HG02798 (cell line): ENCODE measurements at regions not wholly inside any gene's neighbourhood (a gene's known extent, or its start where the extent isn't known, plus 50 kb on each side); places are given as distances from the start of the nearest gene placed in this dataset.

Experiments
- ATAC-seq: cut with Tn5 transposase; IDR thresholded peaks from one replicate; pipeline ENCODE4 v1.9.1; 2021; ENCODE audit warnings: mild to moderate bottlenecking; ENCODE audit not compliant: unreplicated experiment, poor library complexity

GRCh38 chr7:153005750-153006435 lies 246.3 kb downstream of the ACTR3B start:
- ATAC-seq = no peak

DNA sequence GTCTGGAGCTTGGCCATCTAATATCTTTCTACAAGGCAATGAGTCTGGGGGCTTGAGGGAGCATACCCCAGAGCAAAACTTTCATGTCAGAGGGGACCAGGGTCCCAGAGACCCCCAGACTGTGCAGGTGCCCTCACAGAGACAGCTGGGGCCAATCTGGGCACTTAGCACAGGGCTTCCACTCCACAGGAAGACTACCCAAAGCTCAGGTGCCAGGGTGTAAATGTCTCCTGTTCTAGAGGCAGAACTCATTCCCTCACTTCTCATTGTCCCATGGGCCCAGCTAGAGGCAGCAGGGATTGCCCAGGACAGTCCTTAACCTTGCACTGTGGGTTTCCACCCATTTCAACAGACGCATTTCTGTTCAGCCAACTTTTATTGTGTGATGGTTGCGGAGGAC lies 246.9 kb downstream of the ACTR3B start:
- ATAC-seq = no peak

- ATAC-seq = no peak
These were observed 247.4 kb downstream of the ACTR3B start for GRCh38 chr7:153006911-153007310.

GRCh38 chr7:153010416-153010815 lies 250.9 kb downstream of the ACTR3B start:
- no peak for ATAC-seq

GRCh38 chr7:153012203-153012602 lies 252.7 kb downstream of the ACTR3B start:
- no peak for ATAC-seq

DNA sequence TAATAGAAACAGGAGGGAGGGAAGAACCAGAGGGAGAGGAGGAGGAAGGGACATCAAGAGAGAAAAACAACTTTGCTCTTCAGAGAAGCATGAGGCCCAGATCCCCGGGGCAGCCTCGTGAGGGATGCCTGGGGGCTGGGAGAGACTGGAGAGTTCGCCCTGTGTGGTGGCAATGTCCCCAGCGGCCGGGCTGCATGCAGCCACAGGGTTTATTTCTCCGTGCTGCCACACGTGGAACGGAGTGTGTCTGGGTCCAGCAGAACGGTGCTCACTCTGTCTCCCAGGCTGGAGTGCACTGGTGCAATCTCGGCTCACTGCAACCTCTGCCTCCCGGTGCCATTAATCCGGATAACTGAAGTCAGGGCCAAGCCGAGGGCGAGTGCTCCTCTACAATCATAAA lies 257.7 kb downstream of the ACTR3B start:
- ATAC-seq = no peak

GRCh38 chr7:153021542-153021941 lies 262.0 kb downstream of the ACTR3B start:
- ATAC-seq = no peak

- no peak for ATAC-seq
These were observed 263.1 kb downstream of the ACTR3B start for GRCh38 chr7:153022475-153023193.

GRCh38 chr7:153023194-153023592 lies 263.6 kb downstream of the ACTR3B start:
- ATAC-seq = no peak

GRCh38 chr7:153027210-153027609 lies 267.7 kb downstream of the ACTR3B start:
- no peak for ATAC-seq

- ATAC-seq = no peak
These were observed 268.4 kb downstream of the ACTR3B start for GRCh38 chr7:153027904-153028303.

DNA sequence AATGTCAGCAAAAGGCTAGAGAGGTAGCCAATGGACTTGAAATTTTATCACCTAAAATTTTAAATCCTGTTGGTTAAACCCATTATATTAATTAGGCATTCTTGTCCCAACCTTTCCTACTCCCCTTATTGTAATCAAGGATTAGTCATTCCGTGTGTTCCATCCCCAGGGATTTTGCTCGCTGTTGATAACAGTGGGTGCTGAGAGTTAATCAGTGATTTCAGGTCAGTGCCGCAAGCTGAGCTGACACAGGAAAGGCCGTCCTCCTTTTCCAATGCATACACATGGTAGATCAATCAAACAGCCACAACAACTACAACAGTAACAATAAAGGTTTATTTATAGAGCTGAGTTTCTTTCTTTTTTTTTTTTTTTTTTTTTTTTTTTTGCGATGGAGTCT lies 271.4 kb downstream of the ACTR3B start:
- no peak for ATAC-seq

DNA sequence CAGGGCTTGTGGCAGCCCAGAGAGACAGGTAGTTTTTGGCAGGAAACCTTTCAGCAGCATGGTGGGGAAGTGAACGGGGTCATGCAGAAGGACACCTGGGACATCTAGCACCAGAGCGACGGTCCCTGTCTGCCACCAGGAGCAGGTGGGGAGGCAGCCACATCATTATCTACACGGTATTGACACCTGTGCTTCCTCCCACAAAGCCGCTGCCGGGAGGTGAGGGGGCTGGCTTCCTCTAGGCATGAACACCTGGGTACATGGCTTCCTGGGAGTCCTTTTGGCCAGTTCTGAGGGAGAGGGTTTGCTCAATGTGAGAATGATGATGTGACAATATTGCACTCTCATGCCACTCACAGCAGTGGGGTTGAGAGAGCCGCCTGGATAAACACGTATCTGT lies 275.2 kb downstream of the ACTR3B start:
- no peak for ATAC-seq

DNA sequence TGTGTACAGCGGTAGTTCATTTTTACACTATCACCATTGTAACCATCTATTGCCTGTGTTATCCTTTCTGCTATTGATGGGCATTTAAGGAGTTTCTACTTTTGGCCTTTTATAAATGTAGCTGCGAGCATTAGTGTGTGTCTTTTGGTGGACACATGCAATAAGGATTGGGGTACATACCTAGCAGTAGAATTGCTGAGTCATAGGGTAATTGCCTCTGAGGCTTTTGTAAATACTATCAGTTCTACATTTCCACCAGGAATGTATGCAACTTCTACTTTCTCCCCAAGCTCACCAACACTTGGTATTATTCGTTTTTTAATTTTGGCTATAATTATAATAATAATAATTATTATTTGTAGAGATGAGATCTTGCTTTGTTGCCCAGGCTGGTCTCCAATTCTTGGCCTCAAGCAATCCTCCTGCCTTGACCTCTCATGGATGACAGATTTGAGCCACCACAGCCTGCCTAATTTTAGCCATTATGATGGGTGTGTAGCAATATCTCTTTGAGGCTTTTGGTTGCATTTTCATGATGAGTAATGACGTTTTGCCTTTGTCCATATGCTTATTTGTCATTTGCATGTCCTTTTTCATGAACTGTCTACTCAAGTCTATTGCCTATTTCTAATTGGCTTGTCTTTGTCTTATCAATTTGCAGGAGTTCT lies 277.0 kb downstream of the ACTR3B start:
- ATAC-seq = no peak

GRCh38 chr7:153043440-153043839 lies 283.9 kb downstream of the ACTR3B start:
- ATAC-seq = no peak

DNA sequence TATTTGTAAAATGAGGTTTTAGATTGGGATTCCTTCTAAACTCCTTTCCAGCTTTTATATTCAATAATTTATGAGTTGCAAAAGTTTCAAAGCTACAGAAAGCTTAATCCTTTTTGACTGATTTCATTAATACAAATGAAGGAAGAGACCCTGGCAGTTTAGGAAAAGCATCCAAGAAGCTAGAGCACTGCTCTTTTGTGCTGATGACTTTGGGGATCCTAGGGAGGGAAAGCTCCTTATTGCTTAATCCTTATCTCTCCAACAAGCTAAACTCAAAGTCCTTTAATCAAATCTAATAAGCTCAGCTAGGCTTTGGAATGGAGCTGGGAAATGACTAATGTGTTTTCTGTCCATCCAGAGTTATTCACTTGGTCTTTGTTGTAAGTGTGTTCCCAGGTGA lies 285.4 kb downstream of the ACTR3B start:
- no peak for ATAC-seq

DNA sequence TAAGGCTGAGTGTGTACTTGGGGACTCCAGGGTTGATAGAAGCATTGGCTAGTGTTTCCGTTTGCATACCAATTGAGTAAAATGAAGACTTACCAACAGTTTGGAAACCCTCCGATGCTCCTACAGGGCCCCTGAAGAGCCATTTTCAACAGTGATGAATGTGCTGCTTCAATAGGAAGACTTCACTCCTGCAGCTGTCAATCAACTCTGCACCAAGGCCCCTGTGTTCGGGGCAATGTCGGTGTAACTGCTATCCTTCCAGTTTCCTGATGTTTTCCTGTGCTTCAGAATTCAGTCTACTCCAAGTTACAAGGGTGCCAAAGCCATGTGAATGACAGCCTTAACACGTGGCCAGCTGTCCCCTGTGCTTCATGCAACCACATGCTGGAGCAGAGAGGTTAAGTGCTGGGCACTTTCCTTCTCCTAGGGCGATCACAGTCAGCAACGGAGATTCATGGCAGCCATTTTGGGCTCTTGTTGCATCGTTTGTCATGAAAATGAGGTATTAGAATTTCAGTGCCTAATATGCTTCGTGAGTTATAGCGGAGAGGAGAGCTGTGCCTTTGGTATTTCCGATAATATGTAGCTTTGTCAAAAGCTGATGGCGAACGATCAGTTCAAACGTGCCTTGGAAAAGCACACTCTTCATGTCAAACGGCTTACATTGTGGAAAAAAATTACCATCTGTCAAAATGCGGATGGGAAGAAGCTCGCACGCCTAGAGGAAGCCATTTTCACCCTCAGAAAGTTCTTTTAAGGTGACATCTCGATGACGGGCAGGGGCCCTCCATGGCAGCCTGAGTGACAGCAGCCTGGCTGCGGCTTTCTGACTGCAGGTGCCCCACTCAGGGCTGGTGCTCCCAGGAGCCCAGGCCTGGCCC lies 287.8 kb downstream of the ACTR3B start:
- no peak for ATAC-seq

DNA sequence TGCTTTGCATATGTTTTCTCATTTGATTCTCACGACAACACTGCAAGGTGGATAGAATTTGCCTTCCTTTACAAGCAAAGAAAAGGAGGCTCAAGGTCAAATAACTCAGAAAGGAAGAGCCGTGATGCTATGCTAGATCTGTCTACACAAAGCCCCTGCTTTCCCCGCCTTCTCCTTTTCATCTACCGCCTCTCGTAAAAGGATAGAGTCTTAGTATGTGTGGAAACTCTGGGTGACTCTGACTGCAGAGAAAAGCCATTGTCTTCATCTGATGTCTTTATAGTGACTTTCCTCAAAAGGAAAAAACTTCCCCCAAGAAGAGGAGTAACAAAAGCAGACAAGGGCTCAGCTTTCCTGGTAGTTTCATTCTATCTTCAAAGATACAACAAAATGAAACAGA lies 292.7 kb downstream of the ACTR3B start:
- no peak for ATAC-seq

DNA sequence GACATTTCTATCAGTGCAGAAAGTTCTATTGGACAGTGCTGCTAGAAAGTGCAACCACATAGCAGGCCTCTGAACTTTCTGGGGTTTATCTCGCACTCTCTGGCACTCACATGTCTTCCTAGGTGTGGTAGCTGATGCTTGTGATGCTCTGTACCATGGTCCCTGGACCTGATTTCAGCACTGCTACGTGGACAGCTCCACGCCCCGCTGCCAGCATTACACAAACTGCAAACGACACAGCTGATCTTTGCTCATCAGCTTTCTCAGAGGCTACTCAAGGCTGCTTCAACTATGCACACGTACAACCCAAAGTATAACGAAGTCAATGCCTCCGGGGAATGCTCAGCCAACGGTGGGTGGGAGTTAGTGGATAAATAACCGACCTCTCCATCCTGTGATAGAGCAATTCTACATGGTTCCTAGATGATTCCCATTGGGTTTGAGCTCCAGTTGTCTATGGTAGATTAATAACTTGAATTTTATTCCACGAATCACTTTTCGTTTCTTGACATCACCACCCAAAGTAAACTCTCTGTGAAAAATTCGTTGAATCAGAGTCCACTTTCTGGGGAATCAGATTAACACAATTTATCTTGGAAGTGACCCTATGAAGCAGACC lies 302.5 kb downstream of the ACTR3B start:
- ATAC-seq = no peak

- ATAC-seq = no peak
These were observed 305.5 kb downstream of the ACTR3B start for GRCh38 chr7:153065051-153065450.
